Sigmoid colon (tissue), 6 donors: ENCODE measurements at regions not wholly inside any gene's neighbourhood (a gene's known extent, or its start where the extent isn't known, plus 50 kb on each side); places are given as distances from the start of the nearest gene placed in this dataset.
"Not testable (repeated sequence)": the region's sequence is repeated elsewhere in the genome, so short reads cannot be mapped to it uniquely, and the experiment has no call there.

Experiments used
- DNase-seq: peaks from one replicate; pipeline ENCODE4 v3.0.0-alpha.2; 2019
- H3K27ac ChIP-seq, 4 donors: fragments of 200-600 bp; sonication (generic); one replicate each; pipeline ENCODE4 v1.5.1; 2016 to 2019; ENCODE audit warnings: mild to moderate bottlenecking in 1 of 4
- H3K27me3 ChIP-seq, 3 donors: fragments of 200-600 bp; sonication (generic); one replicate each; pipeline ENCODE4 v1.5.1; 2019; ENCODE audit warnings: mild to moderate bottlenecking in 1 of 3
- H3K36me3 ChIP-seq, 4 donors: fragments of 200-600 bp; sonication (generic); one replicate each; pipeline ENCODE4 v1.5.1; 2016 to 2019
- H3K4me1 ChIP-seq, 4 donors: fragments of 200-600 bp; sonication (generic); one replicate each; pipeline ENCODE4 v1.5.1; 2017 to 2019
- H3K4me3 ChIP-seq, 4 donors: fragments of 200-600 bp; sonication (generic); one replicate each; pipeline ENCODE4 v1.5.1; 2017 to 2019; ENCODE audit warnings: mild to moderate bottlenecking in 2 of 4, moderate library complexity in 1 of 4
- H3K9me3 ChIP-seq, 4 donors: fragments of 200-600 bp in 3 of 4; sonication (generic) in 3 of 4; one replicate each; pipeline versions ENCODE4 v1.5.1 to v1.6.1; 2013 to 2019
- EP300 ChIP-seq, 4 donors: sonication (generic); formaldehyde crosslinking; IDR thresholded peaks; one replicate each; pipeline ENCODE4 v1.6.1; 2017; ENCODE audit warnings: antibody characterized with exemption in 4 of 4
- POLR2A ChIP-seq, 2 donors: fragments of 450-650 bp; IDR thresholded peaks; one replicate each; pipeline ENCODE4 v1.6.1; 2016; ENCODE audit warnings: antibody characterized with exemption in 2 of 2, mild to moderate bottlenecking in 2 of 2, moderate library complexity in 2 of 2
- POLR2AphosphoS5 ChIP-seq, 4 donors: sonication (generic); formaldehyde crosslinking; IDR thresholded peaks; one replicate each; pipeline ENCODE4 v1.6.1; 2017; ENCODE audit warnings: antibody characterized with exemption in 4 of 4
- WGBS, 2 donors: extraction: QIAGEN DNeasy Blood & Tissue Kit; methylation state at CpG; one replicate each; pipeline ENCODE4 v1.1.7; 2013; 5-methylcytosine and 5-hydroxymethylcytosine counted together
- intact Hi-C: fragments of 100-400 bp; cut with DNase I; formaldehyde crosslinking; loops from one replicate; pipeline ENCODE4 v1.15.1; 2023
- TF ChIP-seq, protein P1 (sequence below), 4 experiments: fragments of 450-650 bp in 3 of 4; fragments of 200-600 bp in 1 of 4; IDR thresholded peaks; one replicate each; pipeline ENCODE4 v1.5.1; 2016 to 2019; ENCODE audit warnings: antibody characterized with exemption in 4 of 4, mild to moderate bottlenecking in 3 of 4, moderate library complexity in 2 of 4
- donor health status: healthy with polysubstance abuse.
- donor health status: healthy.

DNA sequence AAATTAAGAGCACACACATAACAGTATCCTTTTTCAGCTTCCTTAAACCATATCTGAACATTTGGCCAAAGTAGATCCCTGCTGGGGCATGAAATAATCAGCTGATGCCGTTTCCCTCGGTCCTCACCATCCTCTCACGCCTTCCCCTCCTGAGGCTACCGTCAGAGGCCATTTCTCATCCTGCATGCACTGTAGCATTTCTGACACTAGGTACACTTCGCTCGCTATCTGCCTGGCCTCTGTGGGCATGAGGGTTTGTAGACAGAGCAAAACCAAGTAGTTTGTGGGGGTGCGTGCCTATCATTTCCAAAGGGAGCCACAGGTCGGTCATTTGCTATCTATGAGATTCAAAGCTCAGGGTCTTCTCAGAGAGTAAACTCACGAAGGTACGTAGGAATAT lies 131.9 kb downstream of the BOD1 start:
- no peak overlapping the region for H3K27ac ChIP-seq
- intact Hi-C loops: no loop called here
- no peak for DNase-seq
- WGBS, 2 donors: 83% methylated on average over 10 of the region's 10 CpGs
- H3K9me3 ChIP-seq: no peaks in the 10 kb centered on the region
- H3K4me1 ChIP-seq: peaks cover 0 to 35% (median 17%) of the 10 kb centered on the region in 4 donors
- no peak overlapping the region for H3K4me3 ChIP-seq
- no peaks in the 10 kb centered on the region for H3K27me3 ChIP-seq
- TF ChIP-seq, protein P1, sequence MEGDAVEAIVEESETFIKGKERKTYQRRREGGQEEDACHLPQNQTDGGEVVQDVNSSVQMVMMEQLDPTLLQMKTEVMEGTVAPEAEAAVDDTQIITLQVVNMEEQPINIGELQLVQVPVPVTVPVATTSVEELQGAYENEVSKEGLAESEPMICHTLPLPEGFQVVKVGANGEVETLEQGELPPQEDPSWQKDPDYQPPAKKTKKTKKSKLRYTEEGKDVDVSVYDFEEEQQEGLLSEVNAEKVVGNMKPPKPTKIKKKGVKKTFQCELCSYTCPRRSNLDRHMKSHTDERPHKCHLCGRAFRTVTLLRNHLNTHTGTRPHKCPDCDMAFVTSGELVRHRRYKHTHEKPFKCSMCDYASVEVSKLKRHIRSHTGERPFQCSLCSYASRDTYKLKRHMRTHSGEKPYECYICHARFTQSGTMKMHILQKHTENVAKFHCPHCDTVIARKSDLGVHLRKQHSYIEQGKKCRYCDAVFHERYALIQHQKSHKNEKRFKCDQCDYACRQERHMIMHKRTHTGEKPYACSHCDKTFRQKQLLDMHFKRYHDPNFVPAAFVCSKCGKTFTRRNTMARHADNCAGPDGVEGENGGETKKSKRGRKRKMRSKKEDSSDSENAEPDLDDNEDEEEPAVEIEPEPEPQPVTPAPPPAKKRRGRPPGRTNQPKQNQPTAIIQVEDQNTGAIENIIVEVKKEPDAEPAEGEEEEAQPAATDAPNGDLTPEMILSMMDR (IDR thresholded peaks at IDR 0.05): no peak
- no peak for TF ChIP-seq POLR2AphosphoS5 (IDR thresholded peaks at IDR 0.05)
- no peak for TF ChIP-seq EP300 (IDR thresholded peaks at IDR 0.05)
- TF ChIP-seq POLR2A (IDR thresholded peaks at IDR 0.05): no peak
- no peaks in the 10 kb centered on the region for H3K36me3 ChIP-seq

DNA sequence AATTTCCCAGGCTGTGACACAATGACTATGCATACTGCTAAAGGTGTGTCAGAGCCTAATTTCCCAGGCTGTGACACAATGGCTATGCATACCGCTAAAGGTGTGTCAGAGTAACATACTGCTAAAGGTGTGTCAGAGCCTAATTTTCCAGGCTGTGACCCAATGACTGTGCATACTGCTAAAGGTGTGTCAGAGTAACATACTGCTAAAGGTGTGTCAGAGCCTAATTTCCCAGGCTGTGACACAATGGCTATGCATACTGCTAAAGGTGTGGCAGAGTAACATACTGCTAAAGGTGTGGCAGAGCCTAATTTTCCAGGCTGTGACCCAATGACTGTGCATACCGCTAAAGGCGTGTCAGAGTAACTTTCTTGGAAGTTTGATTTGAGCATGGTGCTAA lies 132.9 kb downstream of the BOD1 start:
- WGBS, 2 donors: 57 to 93% methylated on average over 3 of the region's 3 CpGs
- H3K4me1 ChIP-seq: peaks cover 0 to 40% (median 19%) of the 10 kb centered on the region in 4 donors
- H3K27me3 ChIP-seq, H3K4me3 ChIP-seq, DNase-seq, H3K27ac ChIP-seq, H3K36me3 ChIP-seq, intact Hi-C loops, H3K9me3 ChIP-seq: not testable (repeated sequence)

DNA sequence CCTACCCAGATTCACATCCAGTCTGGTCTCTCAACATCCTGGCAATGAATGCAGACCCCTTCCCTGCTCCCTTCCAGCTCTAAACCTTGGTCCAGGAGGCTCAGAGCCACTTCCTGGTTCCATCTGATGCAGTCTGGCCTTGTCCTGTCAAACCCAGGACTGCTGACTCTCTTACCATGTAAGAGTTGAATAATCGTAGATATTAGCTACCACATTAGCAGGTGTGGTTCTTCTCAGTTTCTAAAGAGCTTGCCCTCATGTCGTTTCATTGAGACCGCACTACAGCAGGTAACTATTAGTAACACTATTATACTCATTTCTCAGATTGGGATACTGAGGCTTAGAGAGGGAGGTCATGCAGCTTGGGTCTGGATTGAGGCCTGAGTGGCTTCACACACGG lies 133.3 kb downstream of the BOD1 start:
- no peak for DNase-seq
- WGBS, 2 donors: 83 to 91% methylated on average over 4 of the region's 4 CpGs
- no peak overlapping the region for H3K4me3 ChIP-seq
- no peaks in the 10 kb centered on the region for H3K27me3 ChIP-seq
- H3K27ac ChIP-seq: no peak overlapping the region
- H3K4me1 ChIP-seq: peaks cover 0 to 41% (median 23%) of the 10 kb centered on the region in 4 donors
- TF ChIP-seq POLR2AphosphoS5 (IDR thresholded peaks at IDR 0.05) (no peak), POLR2A (IDR thresholded peaks at IDR 0.05) (no peak), EP300 (IDR thresholded peaks at IDR 0.05) (no peak)
- TF ChIP-seq, protein P1 (IDR thresholded peaks at IDR 0.05): no peak
- H3K9me3 ChIP-seq: no peaks in the 10 kb centered on the region
- H3K36me3 ChIP-seq: no peaks in the 10 kb centered on the region
- intact Hi-C loops: no loop called here

DNA sequence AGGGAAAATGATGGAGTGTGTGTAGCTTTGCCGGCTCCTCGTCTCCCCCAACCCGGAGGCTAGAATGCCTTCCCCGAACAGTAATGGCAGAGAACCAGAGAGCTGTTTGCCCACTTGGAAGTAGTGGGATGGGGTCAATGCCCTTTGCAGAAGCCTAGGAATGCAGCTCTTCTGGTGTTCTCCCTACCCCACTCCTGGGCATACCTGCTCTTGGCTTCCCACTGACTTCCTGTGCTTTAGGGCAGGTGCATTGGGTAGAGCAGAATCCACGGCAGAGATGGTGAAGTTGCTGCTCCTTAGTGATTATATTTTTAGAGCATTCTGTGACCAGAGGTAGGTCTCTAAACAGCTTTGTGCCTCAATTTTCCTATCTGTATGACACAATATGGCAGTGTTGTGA lies 134.6 kb downstream of the BOD1 start:
- 67 to 71% methylated on average over 5 of the region's 5 CpGs for WGBS, 2 donors
- intact Hi-C loops: no loop called here
- DNase-seq: no peak
- Histone ChIP-seq H3K4me3 (no peak overlapping the region), H3K27ac (no peak overlapping the region), H3K27me3 (no peaks in the 10 kb centered on the region), H3K4me1 (peaks cover 0 to 43% (median 31%) of the 10 kb centered on the region in 4 donors), H3K9me3 (no peaks in the 10 kb centered on the region), H3K36me3 (no peaks in the 10 kb centered on the region)
- no peak for TF ChIP-seq EP300 (IDR thresholded peaks at IDR 0.05)
- TF ChIP-seq, protein P1 (IDR thresholded peaks at IDR 0.05): no peak
- TF ChIP-seq POLR2A (IDR thresholded peaks at IDR 0.05): no peak
- TF ChIP-seq POLR2AphosphoS5 (IDR thresholded peaks at IDR 0.05): no peak

DNA sequence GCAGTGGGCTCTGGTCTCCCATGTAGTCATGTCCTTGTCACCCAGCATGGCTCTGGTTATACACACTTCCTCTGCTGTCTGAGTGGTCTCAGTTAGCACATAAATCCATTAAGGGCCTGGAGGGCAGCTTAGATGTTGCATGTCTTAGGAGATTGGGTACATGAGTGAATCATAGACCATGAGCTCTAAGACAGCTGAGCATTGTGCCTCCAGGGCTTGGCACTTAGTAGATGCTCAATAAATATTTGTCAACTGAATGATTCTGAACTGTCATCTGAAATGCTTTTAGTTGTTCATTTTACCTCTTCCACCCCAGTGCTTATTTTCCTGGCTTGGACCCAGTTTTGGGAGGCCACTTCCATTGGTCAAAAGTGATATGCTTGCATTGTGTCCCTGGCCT lies 135.6 kb downstream of the BOD1 start:
- DNase-seq: no peak
- H3K9me3 ChIP-seq: no peaks in the 10 kb centered on the region
- peaks cover 0 to 43% (median 27%) of the 10 kb centered on the region in 4 donors for H3K4me1 ChIP-seq
- no peak overlapping the region for H3K4me3 ChIP-seq
- intact Hi-C loops: no loop called here
- no peak overlapping the region for H3K27ac ChIP-seq
- no peaks in the 10 kb centered on the region for H3K27me3 ChIP-seq
- no peak for TF ChIP-seq EP300 (IDR thresholded peaks at IDR 0.05)
- TF ChIP-seq, protein P1 (IDR thresholded peaks at IDR 0.05): no peak
- TF ChIP-seq POLR2A (IDR thresholded peaks at IDR 0.05): no peak
- no peak for TF ChIP-seq POLR2AphosphoS5 (IDR thresholded peaks at IDR 0.05)
- H3K36me3 ChIP-seq: no peaks in the 10 kb centered on the region
